Mesenteric fat pad (tissue), 1 donor: ENCODE measurements at regions not wholly inside any gene's neighbourhood (a gene's known extent, or its start where the extent isn't known, plus 50 kb on each side); places are given as distances from the start of the nearest gene placed in this dataset.

ENCODE experiments used
- DNase-seq: peaks from one replicate; pipeline ENCODE4 v3.0.0-alpha.2; 2020; ENCODE audit warnings: low spot score
- donor health status: DM: yes; HTN: yes; CAD: no.

- DNase-seq = peak; percentile 71
Observed at GRCh38 chr14:99323603-99324185, 51.7 kb upstream of the BCL11B start.

DNA sequence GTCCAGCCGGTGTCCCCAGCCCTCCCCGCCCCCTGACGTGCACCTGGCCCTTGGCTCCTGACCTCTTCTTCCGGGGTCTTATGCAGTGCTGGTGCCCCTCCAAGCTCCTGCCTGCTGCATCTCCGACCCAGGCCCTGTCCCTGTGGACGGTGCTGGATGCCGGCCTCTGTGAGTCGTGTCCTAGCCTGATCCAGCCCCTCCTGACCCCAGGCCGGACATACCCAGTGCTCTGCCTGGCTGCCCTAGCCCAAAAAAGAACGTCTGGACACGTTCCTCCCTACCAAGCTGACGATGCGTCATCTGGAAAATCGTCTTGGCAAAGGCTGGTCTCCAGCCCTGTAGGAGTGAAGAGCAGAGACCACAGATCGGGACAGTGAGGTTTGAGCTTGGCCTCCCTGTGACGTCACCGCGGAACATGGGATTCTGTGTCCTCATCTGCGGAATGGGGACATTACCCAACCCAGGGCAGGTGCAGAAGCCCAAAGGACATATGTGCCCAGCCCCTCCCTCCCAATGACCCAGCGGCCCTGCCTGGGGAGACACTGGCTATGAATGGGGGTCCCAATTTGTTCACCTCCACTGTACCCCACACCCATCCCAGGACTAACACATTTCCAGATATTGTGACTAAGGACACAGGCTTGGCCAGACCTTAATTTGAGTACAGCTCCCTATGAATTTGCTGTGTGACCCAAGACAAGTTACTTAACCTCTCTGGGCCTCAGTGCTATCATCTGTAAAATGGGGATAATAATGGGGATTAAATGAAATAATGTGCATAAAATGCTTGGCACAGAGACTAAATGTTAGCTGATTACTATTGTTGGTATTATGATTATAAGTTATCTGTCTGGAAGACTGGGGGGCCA is 51.0 kb upstream of the BCL11B start:
- peak; percentile 87 for DNase-seq

DNA sequence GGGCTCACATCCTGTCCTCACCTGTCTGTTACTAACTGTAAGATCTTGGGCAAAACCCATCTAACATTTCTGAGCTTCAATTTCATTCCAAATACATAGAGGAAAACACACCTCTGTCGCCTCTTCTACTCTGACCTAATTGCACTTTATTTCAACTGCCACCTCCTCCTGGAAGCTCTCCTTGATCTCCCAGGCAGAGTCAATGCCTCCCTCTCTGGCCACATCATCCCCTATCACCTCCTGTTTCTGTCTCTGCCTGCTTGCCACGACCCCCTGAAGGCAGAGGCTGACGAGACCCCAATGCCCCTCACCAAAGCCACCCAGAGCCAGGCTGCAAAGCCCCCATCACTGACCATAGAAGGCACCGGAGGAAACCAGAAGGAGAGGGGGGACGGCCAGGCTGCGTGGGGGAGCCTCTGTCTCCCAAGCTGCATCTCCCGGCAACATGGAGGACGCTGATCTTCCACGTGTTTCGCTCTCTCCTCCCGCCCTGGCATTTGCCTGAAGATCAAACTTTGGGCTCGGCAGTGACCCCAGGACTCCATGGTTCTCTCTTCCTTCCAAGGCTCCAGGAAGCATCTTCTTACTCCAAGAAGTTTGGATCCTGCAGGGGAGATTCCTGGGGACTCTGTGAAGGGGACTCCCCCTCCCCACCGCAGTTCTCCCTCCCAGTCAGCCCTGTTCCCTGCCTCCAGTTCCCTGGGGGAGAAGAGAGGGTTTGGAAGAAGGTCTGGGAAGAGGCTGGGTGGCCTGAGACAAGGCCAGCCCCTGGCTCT is 50.1 kb upstream of the BCL11B start:
- DNase-seq = peak; percentile 39
